ENCODE measurements at regions not wholly inside any gene's neighbourhood (a gene's known extent, or its start where the extent isn't known, plus 50 kb on each side); places are given as distances from the start of the nearest gene placed in this dataset.

GRCh38 chr14:84217066-84217465 is 1312.9 kb upstream of the FLRT2 start:
- no peak for DNase-seq
- Histone ChIP-seq H3K4me1 (no peaks in the 10 kb centered on the region), H3K9me3 (peaks cover 0 to 40% (median 16%) of the 10 kb centered on the region in 12 donors), H3K36me3 (no peaks in the 10 kb centered on the region), H3K4me3 (no peak overlapping the region), H3K27ac (no peak overlapping the region), H3K27me3 (no peaks in the 10 kb centered on the region)
- no peak for ATAC-seq
- TF ChIP-seq POLR2A (IDR thresholded peaks at IDR 0.05) (no peak), CTCF (IDR thresholded peaks at IDR 0.05) (no peak)
- 77 to 88% (median 80%) methylated on average over 1 of the region's 1 CpG for WGBS, 4 donors
- intact Hi-C loops (cut with DNase I), result no loop called here

- 20 to 48% (median 45%) methylated on average over 1 of the region's 1 CpG for WGBS, 4 donors
- DNase-seq, result peak in 4 of 5 donors; percentile 40 to 84 (median 65)
- ATAC-seq, result peak; percentile 98 to 100 (median 100)
- Histone ChIP-seq H3K4me1 (peaks cover 0 to 11% (median 0%) of the 10 kb centered on the region in 12 donors), H3K4me3 (no peak overlapping the region), H3K9me3 (no peaks in the 10 kb centered on the region), H3K27me3 (no peaks in the 10 kb centered on the region), H3K27ac (peak overlapping the region in 2 of 12 donors; percentile 45 to 48), H3K36me3 (no peaks in the 10 kb centered on the region)
- intact Hi-C loops (cut with DNase I), result no loop called here
- TF ChIP-seq POLR2A (IDR thresholded peaks at IDR 0.05), result no peak
- TF ChIP-seq CTCF (IDR thresholded peaks at IDR 0.05), result no peak
Observed at GRCh38 chr14:84225268-84225667, 1304.7 kb upstream of the FLRT2 start.

GRCh38 chr14:84228702-84229101 is 1301.2 kb upstream of the FLRT2 start:
- Histone ChIP-seq H3K27me3 (no peaks in the 10 kb centered on the region), H3K4me3 (no peak overlapping the region), H3K4me1 (peaks cover 0 to 11% (median 0%) of the 10 kb centered on the region in 12 donors), H3K27ac (no peak overlapping the region), H3K9me3 (no peaks in the 10 kb centered on the region), H3K36me3 (no peaks in the 10 kb centered on the region)
- ATAC-seq (no peak), DNase-seq (no peak)
- intact Hi-C loops (cut with DNase I), result no loop called here
- WGBS, 4 donors, result 45 to 72% (median 57%) methylated on average over 3 of the region's 3 CpGs
- TF ChIP-seq CTCF (IDR thresholded peaks at IDR 0.05), result no peak
- no peak for TF ChIP-seq POLR2A (IDR thresholded peaks at IDR 0.05)

GRCh38 chr14:84234281-84234680 is 1295.7 kb upstream of the FLRT2 start:
- Histone ChIP-seq H3K9me3 (no peaks in the 10 kb centered on the region), H3K27me3 (no peaks in the 10 kb centered on the region), H3K4me3 (no peak overlapping the region), H3K36me3 (no peaks in the 10 kb centered on the region), H3K4me1 (no peaks in the 10 kb centered on the region), H3K27ac (no peak overlapping the region)
- DNase-seq (no peak), ATAC-seq (no peak)
- intact Hi-C loops (cut with DNase I), result no loop called here
- no peak for TF ChIP-seq POLR2A (IDR thresholded peaks at IDR 0.05)
- TF ChIP-seq CTCF (IDR thresholded peaks at IDR 0.05), result no peak
- WGBS, 4 donors, result 96 to 98% (median 97%) methylated on average over 7 of the region's 7 CpGs
